H1 (cell line): ENCODE measurements at regions not wholly inside any gene's neighbourhood (a gene's known extent, or its start where the extent isn't known, plus 50 kb on each side); places are given as distances from the start of the nearest gene placed in this dataset.

Experiments used
- ASH2L ChIP-seq: fragments of 200-600, 300-600 bp; sonication (generic); IDR thresholded peaks from one replicate; pipeline ENCODE4 v1.7.1; 2017; ENCODE audit warnings: low read length
- CEBPB ChIP-seq: IDR thresholded peaks from 2 replicates; pipeline ENCODE4 v1.6.1; 2012; ENCODE audit warnings: low read depth, low read length
- CHD1 ChIP-seq: IDR thresholded peaks from 2 replicates; pipeline ENCODE4 v1.6.1; 2012; ENCODE audit warnings: low read depth, low read length, improper control_type of control experiment
- CHD7 ChIP-seq: fragments of 300-600 bp; sonication (generic); IDR thresholded peaks from 2 replicates; pipeline ENCODE4 v1.7.1; 2012; ENCODE audit warnings: low read length, moderate library complexity, mild to moderate bottlenecking, inconsistent platforms; ENCODE audit not compliant: insufficient replicate concordance
- CTBP2 ChIP-seq: IDR thresholded peaks from 2 replicates; pipeline ENCODE4 v1.7.0; 2011; ENCODE audit warnings: borderline replicate concordance, mild to moderate bottlenecking, moderate library complexity, mixed read lengths, low read length; ENCODE audit not compliant: insufficient read depth, insufficient read length
- JUN ChIP-seq: IDR thresholded peaks from 2 replicates; pipeline ENCODE4 v1.6.1; 2011; ENCODE audit warnings: low read depth, mild to moderate bottlenecking, improper control_type of control experiment, low read length
- JUND ChIP-seq: IDR thresholded peaks from 2 replicates; pipeline ENCODE4 v1.6.1; 2011; ENCODE audit warnings: mild to moderate bottlenecking, improper control_type of control experiment, low read length
- NRF1 ChIP-seq: IDR thresholded peaks from 2 replicates; pipeline ENCODE4 v1.6.1; 2011; ENCODE audit warnings: mild to moderate bottlenecking, low read depth, low read length, improper control_type of control experiment
- POU5F1 ChIP-seq: IDR thresholded peaks from 2 replicates; pipeline ENCODE4 v1.6.1; 2011; ENCODE audit warnings: low read depth, mild to moderate bottlenecking, low read length, moderate library complexity
- RAD21 ChIP-seq, 2 experiments: IDR thresholded peaks in 1 of 2; conservative IDR thresholded peaks in 1 of 2; 2 replicates each; pipeline ENCODE4 v1.6.1; 2011; ENCODE audit warnings: low read depth in 2 of 2, low read length in 2 of 2, improper control_type of control experiment in 1 of 2, inconsistent platforms in 1 of 2, mild to moderate bottlenecking in 1 of 2, moderate library complexity in 1 of 2
- RXRA ChIP-seq: IDR thresholded peaks from 2 replicates; pipeline ENCODE4 v1.6.1; 2011; ENCODE audit warnings: low read depth, mild to moderate bottlenecking, low read length, moderate library complexity; ENCODE audit not compliant: insufficient read depth
- SIN3A ChIP-seq, 2 experiments: IDR thresholded peaks in 1 of 2; conservative IDR thresholded peaks in 1 of 2; 2 replicates each; pipeline ENCODE4 v1.6.1; 2011 to 2012; ENCODE audit warnings: low read length in 2 of 2, improper control_type of control experiment in 1 of 2, low read depth in 1 of 2, mild to moderate bottlenecking in 1 of 2
- SIX5 ChIP-seq: IDR thresholded peaks from 2 replicates; pipeline ENCODE4 v1.6.1; 2011; ENCODE audit warnings: mild to moderate bottlenecking, low read depth, low read length

GRCh38 chr2:46843316-46843715 is 72.3 kb downstream of the MCFD2 start (continued):
- no peak for TF ChIP-seq CHD7
- no peak for TF ChIP-seq CHD1
- no peak for TF ChIP-seq SIX5
- TF ChIP-seq RAD21 (IDR thresholded peaks at IDR 0.05 in 1 of 2, conservative IDR thresholded peaks at IDR 0.05 in 1 of 2; ENCODE audit: low read depth in 2 of 2, low read length in 2 of 2) = no peak
- TF ChIP-seq JUN = no peak
- no peak for TF ChIP-seq NRF1
- no peak for TF ChIP-seq CTBP2
- TF ChIP-seq RXRA = no peak
- TF ChIP-seq JUND = no peak
- TF ChIP-seq CEBPB = no peak
- no peak for TF ChIP-seq SIN3A (conservative IDR thresholded peaks at IDR 0.05 in 1 of 2, IDR thresholded peaks at IDR 0.05 in 1 of 2; ENCODE audit: low read depth in 1 of 2, low read length in 2 of 2)
- no peak for TF ChIP-seq POU5F1
- TF ChIP-seq ASH2L = no peak
